ENCODE measurements at regions not wholly inside any gene's neighbourhood (a gene's known extent, or its start where the extent isn't known, plus 50 kb on each side); places are given as distances from the start of the nearest gene placed in this dataset.

DNA sequence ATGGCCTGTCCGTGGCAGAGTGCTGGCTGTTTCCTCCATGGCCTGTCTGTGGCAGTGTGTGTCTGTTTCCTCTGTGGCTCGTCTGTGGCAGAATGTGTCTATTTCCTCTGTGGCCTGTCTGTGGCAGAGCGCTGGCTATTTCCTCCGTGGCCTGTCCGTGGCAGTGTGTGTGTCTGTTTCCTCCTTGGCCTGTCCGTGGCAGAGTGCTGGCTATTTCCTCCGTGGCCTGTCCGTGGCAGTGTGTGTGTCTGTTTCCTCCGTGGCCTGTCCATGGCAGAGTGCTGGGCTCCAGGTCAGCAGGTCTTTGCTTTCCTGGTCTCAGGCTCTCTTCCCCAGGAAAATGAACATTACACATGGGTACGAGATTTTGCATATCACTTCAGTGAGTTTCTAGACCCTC, 138.4 kb upstream of the IPO9 start:
- DNase-seq: no peak

DNA sequence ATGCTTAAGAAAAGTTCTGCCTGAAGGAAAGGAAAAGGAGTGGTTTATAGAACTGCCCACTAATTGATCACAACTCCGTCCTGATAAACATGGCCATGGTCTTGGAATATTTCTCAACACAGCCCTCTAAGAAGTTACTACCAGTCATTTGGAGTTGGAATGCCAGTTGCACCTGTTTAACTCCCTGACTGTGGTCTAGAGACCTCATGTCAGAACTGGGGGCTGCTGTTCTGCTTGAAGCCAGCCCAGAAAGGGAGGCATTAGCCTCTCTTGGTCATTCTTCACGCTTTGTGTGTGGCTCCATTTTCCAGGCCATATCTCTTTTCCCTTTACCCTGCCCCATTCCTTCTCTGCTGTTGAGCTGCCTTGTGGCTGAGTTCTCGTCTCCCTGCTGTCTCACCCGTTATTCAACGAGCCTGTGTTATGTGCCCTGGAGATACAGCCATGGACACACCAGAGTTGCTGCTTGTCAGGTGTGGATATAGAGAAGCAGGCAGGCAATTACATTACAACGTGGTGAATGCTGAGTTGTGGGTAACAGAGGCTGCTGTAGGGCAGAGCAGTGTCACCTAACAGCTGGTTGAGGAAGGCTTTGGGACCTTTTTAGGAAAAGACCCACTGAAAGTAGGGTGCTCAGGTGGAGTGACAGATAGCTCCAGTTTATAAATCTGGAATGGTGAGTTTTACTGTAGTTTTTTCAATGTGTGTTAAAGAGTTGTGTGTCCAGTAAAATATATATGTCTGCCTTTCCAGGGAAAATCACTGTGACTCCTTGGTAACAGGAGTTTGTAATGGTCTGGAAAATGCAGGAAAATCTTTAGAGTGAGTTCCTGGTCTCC, 137.0 kb upstream of the IPO9 start:
- no peak for DNase-seq

DNA sequence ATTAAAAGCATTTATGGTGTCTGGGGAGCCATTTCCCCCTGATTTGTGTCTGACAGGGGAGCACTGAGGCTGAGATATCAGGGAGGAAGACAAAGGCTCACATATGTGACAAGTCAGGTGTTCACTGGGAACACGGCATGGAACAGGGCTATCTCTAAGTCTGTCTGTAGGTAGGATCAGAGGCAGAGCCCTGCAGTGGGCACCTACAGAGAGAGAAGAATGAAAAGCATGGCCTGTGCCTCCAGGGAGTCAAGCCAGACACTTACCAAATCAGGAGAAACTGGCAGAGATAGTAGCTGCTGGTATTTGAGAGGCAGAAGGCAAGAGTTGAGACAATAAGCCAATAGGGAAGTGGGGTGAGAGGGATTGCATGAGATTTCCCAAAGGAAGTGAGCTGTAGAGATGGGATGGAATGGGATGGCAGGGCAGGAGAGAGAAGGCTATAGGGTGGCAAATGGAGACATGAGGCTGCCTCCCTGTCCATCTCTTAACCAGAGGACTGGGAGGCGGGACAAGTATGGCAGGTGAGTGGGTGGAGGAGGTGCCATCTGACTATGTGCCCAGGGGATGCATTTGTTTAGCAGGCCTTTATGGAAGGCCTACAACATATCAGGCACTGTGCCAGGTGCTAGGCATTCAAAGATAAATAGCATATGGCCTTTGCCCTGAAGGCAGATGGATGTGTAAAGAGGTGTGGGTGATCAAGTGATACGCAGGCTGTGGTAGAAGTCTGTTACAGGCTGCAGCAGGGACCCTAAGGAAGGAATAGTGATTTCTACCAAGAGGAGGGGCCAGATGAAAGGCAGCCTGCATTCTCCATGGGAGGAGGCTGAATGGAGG, 136.2 kb upstream of the IPO9 start:
- peak; percentile 58 for DNase-seq

DNA sequence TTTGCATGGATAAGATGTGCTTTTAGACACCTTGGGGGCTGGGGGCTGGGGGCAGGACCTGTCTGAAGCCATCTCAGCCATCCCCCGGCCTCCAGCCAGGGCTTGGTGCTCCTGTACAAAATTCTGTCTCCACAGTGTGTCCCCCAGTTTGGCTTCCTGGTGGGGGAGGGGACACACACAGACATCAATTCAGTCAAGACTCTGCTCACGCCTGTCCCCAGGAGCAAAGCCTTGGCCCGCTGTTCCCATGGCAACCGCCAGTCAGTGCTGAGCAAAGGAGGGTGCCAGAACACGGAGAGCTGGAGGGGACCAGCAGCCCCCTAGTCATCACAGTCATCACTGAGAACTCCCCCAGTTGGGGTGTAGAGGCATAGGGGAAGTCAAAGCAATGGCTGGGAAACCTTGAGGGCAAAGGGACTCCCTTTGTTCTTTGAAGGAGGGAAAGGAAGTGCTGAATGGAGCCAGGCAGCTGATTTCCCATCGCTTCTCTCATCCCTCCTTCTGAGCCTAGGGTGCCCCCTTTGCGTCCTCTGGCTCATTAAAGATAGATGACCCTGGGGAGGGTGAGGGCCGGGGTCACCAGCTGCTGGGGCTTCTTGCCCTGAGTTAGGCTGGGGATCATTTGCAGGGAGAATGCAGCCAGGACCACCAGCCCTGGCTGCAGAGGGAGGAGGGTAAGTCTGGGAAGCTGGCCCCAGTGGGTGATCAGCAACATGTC, 134.9 kb upstream of the IPO9 start:
- peak; percentile 23 for DNase-seq

GRCh38 chr1:201694608-201695335, 134.2 kb upstream of the IPO9 start:
- no peak for DNase-seq

GRCh38 chr1:201695607-201696006, 133.3 kb upstream of the IPO9 start:
- DNase-seq: no peak

DNA sequence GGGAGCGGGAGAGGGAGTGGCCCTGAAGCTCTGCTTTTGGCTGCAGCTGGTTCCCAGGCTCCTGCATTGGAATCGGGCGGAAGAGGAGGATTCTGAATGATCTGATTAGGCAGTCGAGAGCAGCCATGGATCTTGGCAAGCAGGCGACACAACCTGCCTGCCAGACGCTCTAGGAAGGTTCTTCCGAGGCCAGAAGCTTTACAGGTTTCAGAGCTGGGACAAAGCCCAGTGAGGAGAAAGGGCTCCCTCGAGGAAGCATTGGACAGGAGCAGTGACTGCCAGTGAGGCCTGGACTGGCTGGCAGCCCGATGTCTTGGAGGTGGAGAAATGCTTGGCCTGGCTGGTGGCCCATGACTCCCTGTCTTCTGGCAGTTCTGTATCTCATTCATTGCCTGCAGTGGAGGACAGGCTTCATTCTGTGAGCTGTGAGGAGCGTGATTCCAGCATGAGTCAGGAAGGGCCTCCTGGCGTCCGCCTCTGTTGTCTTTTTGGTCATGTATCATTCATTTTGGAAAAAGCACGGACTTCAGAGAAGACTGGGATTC, 132.7 kb upstream of the IPO9 start:
- DNase-seq: no peak

DNA sequence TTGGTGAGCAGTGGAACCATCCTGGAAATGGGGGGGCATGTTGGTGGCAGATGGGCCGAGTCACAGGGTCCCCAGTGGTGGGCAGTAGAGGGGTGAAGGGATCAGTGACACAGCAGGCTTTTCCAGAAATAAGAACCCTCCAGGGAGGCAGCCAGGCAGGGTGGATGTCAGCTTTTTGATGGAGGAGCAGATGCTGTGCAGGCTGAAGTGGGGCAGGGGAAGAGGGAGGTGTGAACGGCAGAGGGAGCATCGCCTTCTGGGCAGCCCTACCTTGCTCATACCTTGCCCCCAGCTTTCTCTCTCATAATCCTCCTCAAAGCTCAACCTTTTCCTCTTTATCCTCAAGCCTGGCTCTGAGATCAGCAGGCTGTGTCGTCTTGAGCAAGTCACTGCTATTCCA, 131.8 kb upstream of the IPO9 start:
- no peak for DNase-seq

DNA sequence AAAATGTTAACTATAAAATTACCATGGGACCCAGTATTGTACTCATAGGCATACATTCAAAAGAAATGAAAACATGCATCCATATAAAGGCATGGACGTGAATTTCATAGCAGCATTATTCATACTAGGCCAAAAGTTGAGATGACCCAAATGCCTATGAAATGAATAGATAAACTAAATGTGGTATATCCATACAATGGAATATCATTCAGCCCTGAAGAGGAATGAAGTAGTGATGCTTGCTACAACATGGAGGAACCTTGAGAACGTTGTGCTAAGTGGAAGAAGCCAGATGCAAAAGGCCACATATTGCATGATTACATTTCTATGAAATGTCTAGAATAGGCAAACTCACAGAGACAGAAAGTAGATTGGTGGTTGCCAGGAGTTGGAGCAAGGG, 127.1 kb upstream of the IPO9 start:
- no peak for DNase-seq

DNA sequence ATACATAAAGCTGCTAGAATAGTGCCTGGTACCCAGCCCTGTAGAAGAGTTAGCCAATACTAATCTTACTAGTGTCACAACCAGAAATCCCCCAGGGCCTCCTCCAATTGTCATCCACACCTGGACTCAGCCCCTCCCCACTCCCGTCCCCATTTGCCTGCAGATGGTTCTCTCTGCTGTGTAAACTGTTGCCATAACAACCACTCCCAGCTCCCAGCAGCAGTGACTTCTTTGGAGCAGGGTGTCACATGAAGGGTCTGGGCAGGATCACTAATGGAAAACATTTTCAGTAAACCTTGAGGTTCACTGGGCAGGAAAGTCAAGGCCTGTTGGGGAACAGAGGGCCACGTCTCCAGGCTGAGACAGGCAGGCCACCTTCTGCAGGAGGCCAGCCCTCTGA, 126.0 kb upstream of the IPO9 start:
- peak; percentile 97 for DNase-seq

- peak; percentile 87 for DNase-seq
These were observed 125.1 kb upstream of the IPO9 start for GRCh38 chr1:201703621-201704438.

DNA sequence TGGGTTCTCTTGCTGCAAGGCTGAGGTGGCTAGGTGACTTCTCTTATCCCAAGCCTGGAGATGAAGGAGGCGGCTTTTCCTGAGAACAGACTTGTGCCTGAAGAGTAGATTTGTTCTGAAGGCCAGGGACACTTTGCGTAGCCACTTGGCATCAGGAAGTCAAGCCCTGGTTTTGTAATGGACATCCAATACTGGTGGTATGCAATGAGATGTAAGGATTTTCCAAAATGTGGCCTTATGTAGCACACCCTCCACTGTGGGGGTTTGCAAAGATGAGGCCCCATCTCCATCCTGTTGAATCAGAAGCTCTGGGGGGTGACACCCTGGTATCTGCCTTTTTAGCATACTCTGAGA, 124.5 kb upstream of the IPO9 start:
- no peak for DNase-seq

GRCh38 chr1:201705389-201705788, 123.6 kb upstream of the IPO9 start:
- no peak for DNase-seq

GRCh38 chr1:201706109-201706508, 122.8 kb upstream of the IPO9 start:
- no peak for DNase-seq

DNA sequence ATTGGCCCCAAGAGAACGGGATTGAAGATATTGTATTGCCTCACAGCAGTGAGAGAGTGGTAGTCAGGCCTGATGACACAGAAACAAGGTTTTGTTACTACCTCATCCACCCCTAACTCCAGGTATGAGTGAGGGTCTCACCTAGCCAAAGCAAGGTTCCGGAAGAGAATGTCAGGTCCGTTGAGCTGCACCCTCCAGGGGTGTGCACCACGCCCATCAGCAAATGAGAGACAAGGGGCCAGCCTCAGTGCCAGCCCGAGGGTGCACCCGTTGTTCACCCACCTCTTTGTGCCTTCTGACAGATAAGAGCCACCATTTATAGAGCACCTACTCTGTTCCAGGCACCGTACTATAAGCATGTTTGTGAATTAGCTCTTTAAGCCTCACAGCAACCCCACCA, 121.9 kb upstream of the IPO9 start:
- no peak for DNase-seq

- DNase-seq: no peak
These were observed 121.3 kb upstream of the IPO9 start for GRCh38 chr1:201707656-201708055.

DNA sequence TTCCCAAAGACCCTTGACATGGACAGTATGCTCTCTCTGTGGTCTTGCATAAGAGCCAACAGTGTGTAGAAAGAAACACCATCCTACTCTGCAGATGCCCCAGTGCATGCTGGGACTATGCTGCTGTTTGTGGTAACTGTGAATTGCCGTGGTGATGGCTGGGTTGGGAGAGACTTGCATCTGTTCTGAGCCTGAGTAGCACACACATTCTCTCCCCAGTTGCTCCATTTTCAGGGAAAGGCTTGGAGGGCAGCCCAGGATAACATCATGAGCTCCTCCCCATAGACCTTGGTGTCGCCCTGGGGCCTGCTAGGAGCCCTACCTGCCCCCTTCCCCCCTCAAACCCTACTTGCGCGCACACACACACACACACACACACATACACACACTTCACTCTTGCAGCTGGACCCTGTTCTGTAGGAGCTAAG, 120.9 kb upstream of the IPO9 start:
- DNase-seq: no peak

- DNase-seq: no peak
These were observed 120.3 kb upstream of the IPO9 start for GRCh38 chr1:201708691-201709090.

DNA sequence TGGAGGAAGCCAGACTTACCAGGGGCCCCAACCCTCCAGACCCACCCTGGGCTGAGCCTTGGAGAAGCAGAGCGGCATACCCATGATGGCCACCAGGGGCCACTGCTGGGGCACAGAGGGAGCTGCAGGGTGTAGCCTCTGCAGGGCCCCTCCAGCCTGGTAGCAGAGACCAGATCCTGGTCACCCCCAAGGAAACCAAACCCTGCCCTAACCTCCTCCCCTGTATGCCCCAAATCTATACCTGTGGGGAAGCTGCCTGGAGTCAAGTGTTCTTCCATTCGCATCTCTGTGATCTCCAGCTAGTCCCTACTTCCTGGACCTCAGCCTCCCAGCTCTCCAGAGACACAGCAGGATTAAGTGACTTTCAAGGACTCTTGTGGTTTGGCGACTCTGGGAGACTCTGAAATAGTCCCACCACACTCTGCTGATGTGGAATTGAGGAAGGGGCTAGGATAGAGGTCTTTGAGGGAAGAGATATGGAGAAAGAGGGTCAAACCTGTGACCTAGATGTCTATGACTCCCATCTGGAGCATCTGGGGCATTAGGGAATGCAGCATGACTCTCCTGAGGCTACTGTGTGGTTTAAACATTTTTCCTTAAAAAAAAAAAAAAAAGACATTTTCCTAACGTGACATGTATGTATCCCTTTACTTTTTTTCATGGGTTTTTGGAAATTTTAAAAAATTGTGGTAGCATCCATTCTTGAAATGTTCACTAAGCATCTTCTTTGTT, 119.2 kb upstream of the IPO9 start:
- peak; percentile 48 for DNase-seq

DNA sequence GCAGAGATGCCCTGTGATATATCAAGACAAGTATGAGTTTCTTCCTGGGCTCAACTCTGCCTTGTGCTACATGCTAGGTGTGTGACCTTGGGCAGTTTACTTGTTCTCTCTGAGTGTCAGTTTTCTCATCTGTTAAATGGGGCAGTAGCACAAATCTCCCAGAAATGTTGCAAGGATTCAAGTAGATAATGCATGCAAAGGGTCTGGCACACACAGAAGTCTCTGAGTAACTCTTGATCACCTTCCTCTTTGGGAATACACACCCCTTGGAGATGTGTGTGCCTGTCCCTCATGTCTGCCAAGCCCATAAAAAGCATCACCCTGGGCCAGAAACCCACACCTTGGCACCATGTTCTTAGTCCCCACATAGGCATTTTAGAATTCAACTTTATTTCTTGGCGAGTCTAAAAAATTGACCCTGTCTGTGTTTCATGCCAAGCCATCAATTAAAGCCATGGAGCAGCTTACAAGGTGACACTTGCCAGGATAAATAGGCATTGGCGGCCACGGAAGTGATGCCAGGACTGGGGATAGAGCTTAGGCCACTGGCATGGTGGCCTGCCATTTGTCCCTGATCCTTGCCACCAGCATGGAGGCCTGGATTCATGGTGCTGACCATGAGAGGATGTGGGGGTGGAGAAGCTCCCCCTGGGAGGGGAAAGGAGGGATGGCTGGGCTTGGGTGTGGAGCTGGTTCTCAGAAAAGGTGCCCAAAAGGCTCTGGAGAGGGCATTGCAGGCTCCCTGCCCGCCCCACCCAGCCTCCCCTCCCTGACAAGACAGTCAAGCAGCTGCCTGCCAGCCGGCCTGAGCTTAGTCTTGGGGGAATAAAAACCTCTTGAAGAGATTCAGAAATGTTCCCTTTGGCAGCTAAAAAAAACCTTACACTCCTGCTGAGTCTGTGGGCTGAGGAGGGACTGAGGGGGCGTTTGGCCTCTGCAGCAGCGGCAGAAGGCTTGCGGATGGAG, 118.0 kb upstream of the IPO9 start:
- DNase-seq: no peak

Data from NCI-H1092 (cell line).